Aorta (tissue), 5 donors: ENCODE measurements at regions not wholly inside any gene's neighbourhood (a gene's known extent, or its start where the extent isn't known, plus 50 kb on each side); places are given as distances from the start of the nearest gene placed in this dataset.
"Not testable (repeated sequence)": the region's sequence is repeated elsewhere in the genome, so short reads cannot be mapped to it uniquely, and the experiment has no call there.

Experiments used
- ATAC-seq: fragments of 200-7000 bp; cut with Tn5 transposase; one replicate; pipeline ENCODE4 v1.9.1; 2022; ENCODE audit warnings: moderate library complexity; ENCODE audit not compliant: low FRiP score
- DNase-seq, 2 donors: peaks; one replicate each; pipeline ENCODE4 v3.0.0-alpha.2; 2020
- H3K27ac ChIP-seq, 2 donors: one replicate each; pipeline ENCODE4 v1.5.1; 2013; ENCODE audit warnings: low read length in 2 of 2, mild to moderate bottlenecking in 2 of 2, moderate library complexity in 2 of 2, control low read depth in 1 of 2, inconsistent platforms in 1 of 2, low read depth in 1 of 2
- H3K27me3 ChIP-seq, 2 donors: one replicate each; pipeline ENCODE4 v1.6.1; 2013; ENCODE audit warnings: control low read depth in 1 of 2, low read length in 1 of 2, mild to moderate bottlenecking in 1 of 2, moderate library complexity in 1 of 2; ENCODE audit not compliant: insufficient read depth in 2 of 2, control insufficient read depth in 1 of 2
- H3K36me3 ChIP-seq, 2 donors: one replicate each; pipeline ENCODE4 v1.6.1; 2013; ENCODE audit warnings: control low read depth in 1 of 2, low read length in 1 of 2, mild to moderate bottlenecking in 1 of 2; ENCODE audit not compliant: insufficient read depth in 2 of 2, control insufficient read depth in 1 of 2
- H3K4me1 ChIP-seq, 2 donors: one replicate each; pipeline ENCODE4 v1.6.1; 2013; ENCODE audit warnings: low read length in 2 of 2, control low read depth in 1 of 2, mild to moderate bottlenecking in 1 of 2, moderate library complexity in 1 of 2; ENCODE audit not compliant: insufficient read depth in 2 of 2, control insufficient read depth in 1 of 2
- H3K4me3 ChIP-seq, 2 donors: one replicate each; pipeline ENCODE4 v1.5.1; 2013; ENCODE audit warnings: low read length in 2 of 2, control low read depth in 1 of 2, mild to moderate bottlenecking in 1 of 2
- H3K9me3 ChIP-seq: one replicate; pipeline ENCODE4 v1.6.1; 2013; ENCODE audit warnings: mild to moderate bottlenecking, low read length; ENCODE audit not compliant: control insufficient read depth
- WGBS, 2 donors: extraction: QIAGEN DNeasy Blood & Tissue Kit; methylation state at CpG; one replicate each; pipeline ENCODE4 v1.1.7; 2013; 5-methylcytosine and 5-hydroxymethylcytosine counted together
- intact Hi-C, 2 donors: fragments of 100-400 bp; cut with DNase I; formaldehyde crosslinking; loops; one replicate each; pipeline versions ENCODE4 v1.14.2 to v1.15.0; 2022
- donor health status: healthy with polysubstance abuse.
- donor health status: Bipolar disorder and iron deficiency.
- donor health status: DM: no; HTN: no; CAD: no.
- donor health status: DM: no; HTN: no; CAD: no.
- donor health status: DM: yes; HTN: yes; CAD: no.

- H3K27me3 ChIP-seq = no peaks in the 10 kb centered on the region
- no peaks in the 10 kb centered on the region for H3K9me3 ChIP-seq
- no peaks in the 10 kb centered on the region for H3K4me1 ChIP-seq
- no peak overlapping the region for H3K27ac ChIP-seq
- intact Hi-C loops = no loop called here
- no peak overlapping the region for H3K4me3 ChIP-seq
- H3K36me3 ChIP-seq = no peaks in the 10 kb centered on the region
- no peak for ATAC-seq
- no peak for DNase-seq
- WGBS, 2 donors = 41 to 42% methylated on average over 2 of the region's 2 CpGs
These were observed 445.6 kb upstream of the CA10 start for GRCh38 chr17:52604105-52604504.

- H3K9me3 ChIP-seq, H3K36me3 ChIP-seq, intact Hi-C loops, H3K4me1 ChIP-seq, DNase-seq, H3K4me3 ChIP-seq, ATAC-seq, H3K27ac ChIP-seq, H3K27me3 ChIP-seq: not testable (repeated sequence)
- 73 to 76% methylated on average over 11 of the region's 11 CpGs for WGBS, 2 donors
These were observed 439.1 kb upstream of the CA10 start for GRCh38 chr17:52597452-52598215.

GRCh38 chr17:52594516-52594915, 436.0 kb upstream of the CA10 start:
- no peaks in the 10 kb centered on the region for H3K4me1 ChIP-seq
- WGBS, 2 donors = 86 to 92% methylated on average over 2 of the region's 2 CpGs
- H3K27me3 ChIP-seq = no peaks in the 10 kb centered on the region
- H3K9me3 ChIP-seq = no peaks in the 10 kb centered on the region
- no peak overlapping the region for H3K4me3 ChIP-seq
- ATAC-seq (no peak), DNase-seq (no peak)
- H3K36me3 ChIP-seq = no peaks in the 10 kb centered on the region
- H3K27ac ChIP-seq = no peak overlapping the region
- intact Hi-C loops = no loop called here

- Histone ChIP-seq H3K27me3 (no peaks in the 10 kb centered on the region), H3K36me3 (no peaks in the 10 kb centered on the region), H3K27ac (no peak overlapping the region), H3K4me3 (no peak overlapping the region), H3K9me3 (peaks cover 2% of the 10 kb centered on the region), H3K4me1 (no peaks in the 10 kb centered on the region)
- ATAC-seq (no peak), DNase-seq (no peak)
- intact Hi-C loops = no loop called here
- WGBS, 2 donors = 7 to 27% methylated on average over 1 of the region's 1 CpG
These were observed 388.5 kb upstream of the CA10 start for GRCh38 chr17:52546990-52547389.

- 23 to 30% methylated on average over 3 of the region's 3 CpGs for WGBS, 2 donors
- H3K27ac ChIP-seq = no peak overlapping the region
- DNase-seq (no peak), ATAC-seq (no peak)
- intact Hi-C loops = no loop called here
- no peaks in the 10 kb centered on the region for H3K27me3 ChIP-seq
- no peak overlapping the region for H3K4me3 ChIP-seq
- no peaks in the 10 kb centered on the region for H3K36me3 ChIP-seq
- no peaks in the 10 kb centered on the region for H3K4me1 ChIP-seq
- H3K9me3 ChIP-seq = peaks cover 2% of the 10 kb centered on the region
These were observed 388.0 kb upstream of the CA10 start for GRCh38 chr17:52546493-52546892.

GRCh38 chr17:52537421-52537820, 378.9 kb upstream of the CA10 start:
- Histone ChIP-seq H3K4me1 (no peaks in the 10 kb centered on the region), H3K36me3 (no peaks in the 10 kb centered on the region), H3K4me3 (no peak overlapping the region), H3K9me3 (peaks cover 2% of the 10 kb centered on the region), H3K27me3 (no peaks in the 10 kb centered on the region), H3K27ac (no peak overlapping the region)
- 4 to 7% methylated on average over 1 of the region's 1 CpG for WGBS, 2 donors
- intact Hi-C loops = no loop called here
- ATAC-seq = no peak
- DNase-seq = no peak

GRCh38 chr17:52536489-52536888, 378.0 kb upstream of the CA10 start:
- no peak overlapping the region for H3K27ac ChIP-seq
- no peak overlapping the region for H3K4me3 ChIP-seq
- H3K36me3 ChIP-seq = no peaks in the 10 kb centered on the region
- intact Hi-C loops = no loop called here
- DNase-seq (peak in 1 of 2 donors; percentile 24), ATAC-seq (peak; percentile 68)
- H3K9me3 ChIP-seq = peaks cover 2% of the 10 kb centered on the region
- H3K27me3 ChIP-seq = no peaks in the 10 kb centered on the region
- 28 to 35% methylated on average over 4 of the region's 4 CpGs for WGBS, 2 donors
- no peaks in the 10 kb centered on the region for H3K4me1 ChIP-seq

- WGBS, 2 donors = 23 to 38% methylated on average over 4 of the region's 4 CpGs
- Histone ChIP-seq H3K4me1 (no peaks in the 10 kb centered on the region), H3K27me3 (no peaks in the 10 kb centered on the region), H3K9me3 (no peaks in the 10 kb centered on the region), H3K36me3 (no peaks in the 10 kb centered on the region), H3K27ac (no peak overlapping the region), H3K4me3 (no peak overlapping the region)
- ATAC-seq = no peak
- intact Hi-C loops = no loop called here
- DNase-seq = no peak
These were observed 373.9 kb upstream of the CA10 start for GRCh38 chr17:52532373-52532772.

GRCh38 chr17:52524096-52524637, 365.7 kb upstream of the CA10 start:
- Histone ChIP-seq H3K4me3 (no peak overlapping the region), H3K27ac (no peak overlapping the region), H3K36me3 (no peaks in the 10 kb centered on the region), H3K4me1 (no peaks in the 10 kb centered on the region), H3K27me3 (no peaks in the 10 kb centered on the region), H3K9me3 (no peaks in the 10 kb centered on the region)
- DNase-seq (no peak), ATAC-seq (no peak)
- intact Hi-C loops = no loop called here
- 78% methylated on average over 3 of the region's 3 CpGs for WGBS, 2 donors
